Muscle of leg (tissue), 3 donors: ENCODE measurements at regions not wholly inside any gene's neighbourhood (a gene's known extent, or its start where the extent isn't known, plus 50 kb on each side); places are given as distances from the start of the nearest gene placed in this dataset.

ENCODE experiments used
- DNase-seq: peaks from one replicate; pipeline ENCODE4 v3.0.0; 2013
- H3K27ac ChIP-seq: one replicate; pipeline ENCODE4 v1.5.1; 2013; ENCODE audit warnings: mild to moderate bottlenecking, low read length, control low read depth
- H3K27me3 ChIP-seq: one replicate; pipeline ENCODE4 v1.6.1; 2013; ENCODE audit warnings: low read length; ENCODE audit not compliant: control insufficient read depth, insufficient read depth
- H3K36me3 ChIP-seq: one replicate; pipeline ENCODE4 v1.6.1; 2013; ENCODE audit warnings: low read length; ENCODE audit not compliant: control insufficient read depth, insufficient read depth
- H3K4me1 ChIP-seq: one replicate; pipeline ENCODE4 v1.6.1; 2013; ENCODE audit warnings: low read length; ENCODE audit not compliant: control insufficient read depth, insufficient read depth
- H3K4me3 ChIP-seq: one replicate; pipeline ENCODE4 v1.5.1; 2013; ENCODE audit warnings: low read length, control low read depth
- H3K9me3 ChIP-seq: replicated peaks from 2 replicates; pipeline ENCODE4 v1.6.1; 2013; ENCODE audit warnings: low read depth, low read length; ENCODE audit not compliant: control insufficient read depth
- WGBS: methylation state at CpG from one replicate; pipeline ENCODE4 v1.1.5; 2013; ENCODE audit warnings: missing lambda C conversion rate; ENCODE audit not compliant: insufficient coverage; 5-methylcytosine and 5-hydroxymethylcytosine counted together

DNA sequence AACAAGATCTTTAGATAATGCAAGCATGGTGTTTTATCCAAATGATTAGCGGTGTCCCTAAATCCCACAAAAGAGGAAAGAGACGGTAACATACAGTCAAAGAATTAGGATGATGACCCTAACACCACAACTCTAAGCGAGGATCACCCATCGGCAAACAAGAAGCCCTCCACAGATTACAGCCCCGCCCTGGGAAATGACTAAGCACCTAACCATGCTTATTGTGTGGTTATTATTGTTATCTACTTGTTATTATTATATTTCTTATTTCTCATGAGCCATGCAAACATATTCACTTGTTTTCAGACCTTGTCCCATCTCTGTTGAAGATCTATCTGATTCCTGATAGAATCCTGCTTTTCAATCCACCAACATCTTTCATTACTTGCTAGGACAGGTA lies 651.3 kb downstream of the NYAP2 start:
- no peak overlapping the region for H3K4me3 ChIP-seq
- no CpG with 5 or more reads among the region's 5 CpGs for WGBS
- H3K27ac ChIP-seq, result no peak overlapping the region
- no peak for DNase-seq
- H3K36me3 ChIP-seq, result no peaks in the 10 kb centered on the region
- H3K4me1 ChIP-seq, result no peaks in the 10 kb centered on the region
- no peaks in the 10 kb centered on the region for H3K27me3 ChIP-seq
- H3K9me3 ChIP-seq, result no peaks in the 10 kb centered on the region

DNA sequence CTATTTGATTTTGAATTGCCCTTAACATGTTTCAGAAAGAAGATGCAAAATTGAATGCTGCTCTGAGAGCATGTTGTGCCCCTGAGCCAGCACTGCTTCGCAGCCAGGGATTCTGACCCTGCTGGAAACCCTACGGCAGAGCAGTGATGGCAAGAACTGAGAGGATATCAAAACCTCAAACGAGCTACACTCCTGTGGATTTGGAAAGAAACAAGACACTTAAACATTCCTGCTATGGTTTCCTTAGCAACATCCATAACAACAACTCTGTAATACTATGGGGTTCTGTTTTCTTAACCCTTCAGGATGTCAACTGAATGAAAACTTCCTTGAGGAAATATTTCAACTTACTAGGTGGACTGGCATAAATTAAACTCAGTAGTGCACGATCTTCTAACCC lies 649.1 kb downstream of the NYAP2 start:
- Histone ChIP-seq H3K9me3 (no peaks in the 10 kb centered on the region), H3K4me1 (no peaks in the 10 kb centered on the region), H3K27me3 (no peaks in the 10 kb centered on the region), H3K36me3 (no peaks in the 10 kb centered on the region), H3K27ac (no peak overlapping the region), H3K4me3 (no peak overlapping the region)
- WGBS, result no CpG with 5 or more reads among the region's 4 CpGs
- peak; percentile 83 for DNase-seq

DNA sequence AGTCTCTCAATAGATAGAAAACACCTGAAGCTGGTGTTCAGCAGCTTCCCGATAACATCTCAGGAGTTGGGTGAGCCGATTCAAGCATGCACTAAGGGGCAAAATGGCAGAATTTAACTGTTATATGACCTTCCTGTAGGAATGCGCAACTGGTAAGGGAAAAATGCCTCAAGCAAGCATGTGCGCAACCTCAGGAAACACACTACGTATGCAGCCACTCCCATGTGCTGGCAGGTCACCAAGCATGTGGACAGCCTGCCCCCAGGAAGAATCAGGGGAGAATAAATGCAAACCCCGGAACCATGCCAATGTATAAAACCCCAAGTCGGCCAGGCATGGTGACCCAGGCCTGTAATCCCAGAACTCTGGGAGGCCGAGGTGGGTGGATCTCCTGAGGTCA lies 645.6 kb downstream of the NYAP2 start:
- WGBS, result 94% methylated on average over 7 of the region's 8 CpGs
- Histone ChIP-seq H3K27me3 (no peaks in the 10 kb centered on the region), H3K4me1 (no peaks in the 10 kb centered on the region), H3K36me3 (no peaks in the 10 kb centered on the region), H3K9me3 (no peaks in the 10 kb centered on the region), H3K4me3 (no peak overlapping the region), H3K27ac (no peak overlapping the region)
- DNase-seq, result no peak

DNA sequence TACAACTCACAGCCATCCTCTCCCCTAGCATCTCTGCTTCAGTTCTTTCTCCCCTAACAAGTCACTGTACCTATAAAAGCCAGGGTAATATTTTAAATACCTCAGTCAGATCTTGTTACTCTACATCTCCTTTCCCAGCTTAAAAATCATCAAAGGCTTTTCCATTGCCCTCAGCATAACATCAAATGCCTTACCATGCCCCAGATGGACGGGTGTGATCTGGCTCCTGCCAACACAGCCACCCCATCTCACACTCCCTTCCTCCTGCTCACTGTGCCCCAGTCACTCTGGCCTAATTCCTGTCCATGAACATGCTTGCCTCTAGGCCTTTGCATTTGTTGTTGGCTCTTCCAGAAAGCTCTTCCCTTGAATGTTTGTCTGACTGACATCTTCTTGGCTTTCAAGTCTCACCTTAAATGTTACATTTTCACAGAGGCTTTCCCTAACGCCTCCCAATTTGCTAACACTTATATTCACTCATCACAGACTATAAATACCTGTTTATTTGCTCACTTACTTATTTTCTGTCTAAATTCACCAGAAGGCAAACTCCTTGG lies 640.9 kb downstream of the NYAP2 start:
- H3K27me3 ChIP-seq, result no peaks in the 10 kb centered on the region
- no peak overlapping the region for H3K4me3 ChIP-seq
- no peaks in the 10 kb centered on the region for H3K36me3 ChIP-seq
- H3K4me1 ChIP-seq, result no peaks in the 10 kb centered on the region
- WGBS, result 90% methylated on average over 2 of the region's 2 CpGs
- no peak overlapping the region for H3K27ac ChIP-seq
- no peak for DNase-seq
- H3K9me3 ChIP-seq, result no peaks in the 10 kb centered on the region

DNA sequence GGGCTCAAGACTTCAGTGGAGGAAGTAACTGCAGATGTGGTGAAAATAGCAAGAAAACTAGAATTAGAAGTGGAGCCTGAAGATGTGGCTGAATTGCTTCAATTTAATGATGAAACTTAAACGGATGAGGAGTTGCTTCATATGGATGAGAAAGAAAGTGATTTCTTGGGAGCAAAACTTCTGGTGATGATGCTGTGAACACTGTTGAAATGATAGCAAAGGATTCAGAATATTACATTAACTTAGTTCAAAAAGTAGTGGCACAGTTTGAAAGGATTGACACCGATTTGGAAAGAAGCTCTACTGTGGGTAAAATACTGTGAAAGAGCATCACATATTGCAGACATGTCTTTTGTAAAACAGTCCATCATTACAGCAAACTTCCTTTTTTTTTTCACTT lies 638.0 kb downstream of the NYAP2 start:
- 83% methylated on average over 1 of the region's 2 CpGs for WGBS
- no peak overlapping the region for H3K27ac ChIP-seq
- DNase-seq, result no peak
- H3K4me1 ChIP-seq, result no peaks in the 10 kb centered on the region
- no peaks in the 10 kb centered on the region for H3K27me3 ChIP-seq
- no peak overlapping the region for H3K4me3 ChIP-seq
- H3K36me3 ChIP-seq, result no peaks in the 10 kb centered on the region
- no peaks in the 10 kb centered on the region for H3K9me3 ChIP-seq

DNA sequence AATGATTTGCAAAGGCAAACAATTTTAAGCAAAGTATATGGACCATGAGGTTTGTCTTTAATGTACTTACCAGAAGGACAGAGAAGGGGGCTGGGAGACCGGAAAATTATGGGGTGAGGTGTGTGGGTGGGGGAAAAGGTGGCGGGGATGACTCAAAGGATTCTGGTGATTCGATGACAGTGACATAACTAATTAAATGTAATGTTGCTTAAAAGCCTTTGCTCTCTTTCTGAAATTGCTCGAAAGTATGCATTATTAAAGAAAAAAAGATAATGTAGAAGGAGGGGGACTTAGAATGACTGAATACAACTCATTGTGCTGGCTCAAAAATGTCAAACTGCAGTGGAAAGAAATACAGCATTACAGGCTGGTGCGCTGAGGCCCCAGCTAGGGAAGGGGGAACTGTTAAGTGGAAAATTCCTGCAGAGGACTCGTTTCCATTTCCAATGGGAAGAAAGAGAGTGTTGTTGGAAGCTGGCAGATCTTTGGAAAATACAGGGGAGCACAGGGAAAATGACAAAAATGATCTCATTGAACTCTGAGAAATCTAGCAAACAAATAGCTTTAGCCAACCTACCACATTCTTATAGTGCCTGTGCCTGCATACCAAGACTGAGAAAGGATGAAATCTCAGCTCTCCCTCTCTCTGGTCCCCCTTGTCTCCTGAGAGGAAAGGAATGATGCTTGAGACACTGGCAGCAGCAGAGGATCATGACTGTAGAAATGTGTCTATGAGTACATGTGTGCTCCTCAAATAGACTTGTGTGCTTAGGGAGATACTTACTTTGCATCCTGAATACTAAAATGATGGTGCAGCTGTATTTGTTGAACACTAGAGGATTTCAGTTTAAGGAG lies 632.4 kb downstream of the NYAP2 start:
- peak overlapping the region; percentile 64 for H3K4me3 ChIP-seq

DNA sequence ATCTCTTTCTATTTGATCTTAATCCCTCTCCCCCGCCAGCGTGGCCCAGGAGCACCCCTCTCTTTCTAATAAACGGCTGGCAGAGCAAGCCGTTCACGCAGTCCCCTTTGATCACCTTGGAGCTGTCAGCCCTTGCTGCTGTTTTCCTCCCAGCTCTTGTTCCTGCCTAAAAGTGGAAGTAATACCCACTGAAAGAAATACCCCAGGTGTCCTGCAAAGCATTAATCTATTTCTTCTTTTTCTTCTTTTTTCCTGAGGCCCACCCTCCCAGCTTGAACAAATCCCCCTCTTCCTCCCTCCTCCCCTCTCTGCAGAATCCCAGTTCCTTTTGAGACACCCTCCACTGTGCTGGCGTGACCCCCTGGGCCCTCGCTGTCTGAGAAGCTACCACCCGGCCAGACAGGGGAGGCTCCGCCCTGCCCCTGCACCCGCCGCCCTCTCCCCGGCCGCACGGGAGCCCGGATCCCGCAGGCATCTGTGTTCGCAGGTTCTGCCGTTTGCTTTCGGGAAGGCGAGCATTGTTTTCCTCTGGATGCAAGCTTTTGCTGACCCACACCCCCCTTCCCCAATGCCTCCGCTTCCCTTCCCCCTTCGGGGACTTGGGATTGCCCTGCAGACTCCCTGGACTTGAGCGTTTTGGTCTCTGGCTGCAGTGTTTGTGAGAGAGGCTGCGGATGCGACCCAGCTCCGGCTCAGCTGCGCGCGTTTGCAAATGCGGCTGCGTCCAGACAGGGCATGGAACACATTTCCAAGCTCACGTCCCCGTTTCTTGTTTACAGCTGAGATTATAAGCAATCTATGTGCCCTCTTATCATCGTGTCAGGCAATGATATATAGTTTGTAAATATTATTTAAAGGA lies 631.5 kb downstream of the NYAP2 start:
- no peaks in the 10 kb centered on the region for H3K36me3 ChIP-seq
- peaks cover 14% of the 10 kb centered on the region for H3K4me1 ChIP-seq
- peak overlapping the region; percentile 64 for H3K4me3 ChIP-seq
- H3K27ac ChIP-seq, result peak overlapping the region; percentile 87
- WGBS, result under 1% methylated on average over 30 of the region's 34 CpGs
- no peaks in the 10 kb centered on the region for H3K27me3 ChIP-seq
- no peaks in the 10 kb centered on the region for H3K9me3 ChIP-seq
- DNase-seq, result peak; percentile 85

More for the DNA sequence above, 632.4 kb downstream of the NYAP2 start:
- Histone ChIP-seq H3K36me3 (no peaks in the 10 kb centered on the region), H3K4me1 (peaks cover 14% of the 10 kb centered on the region), H3K9me3 (no peaks in the 10 kb centered on the region), H3K27ac (peak overlapping the region; percentile 87), H3K27me3 (no peaks in the 10 kb centered on the region)
- 7% methylated on average over 4 of the region's 6 CpGs for WGBS
- peak; percentile 90 for DNase-seq

DNA sequence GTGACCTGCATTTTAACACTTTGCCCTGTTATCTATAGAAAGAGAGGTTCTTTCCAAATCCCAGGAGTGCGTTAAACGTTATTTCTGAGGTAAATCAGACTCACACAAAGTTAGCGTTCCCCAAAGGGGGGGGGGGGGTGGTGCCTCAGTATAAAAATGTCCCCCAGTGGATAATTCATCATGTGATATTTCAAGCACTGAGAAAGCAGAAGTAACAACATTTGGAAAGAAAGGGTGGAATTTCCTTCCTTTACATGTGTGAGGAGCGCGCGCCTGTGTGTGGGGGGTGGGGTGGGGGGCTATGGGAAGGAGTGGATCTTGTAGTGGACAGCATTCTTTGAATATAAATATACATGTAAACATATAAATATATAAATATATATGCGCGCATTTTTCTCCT lies 630.9 kb downstream of the NYAP2 start:
- Histone ChIP-seq H3K27me3 (no peaks in the 10 kb centered on the region), H3K9me3 (no peaks in the 10 kb centered on the region), H3K4me1 (peaks cover 14% of the 10 kb centered on the region), H3K27ac (peak overlapping the region; percentile 87), H3K36me3 (no peaks in the 10 kb centered on the region), H3K4me3 (peak overlapping the region; percentile 64)
- peak; percentile 25 for DNase-seq
- WGBS, result no CpG with 5 or more reads among the region's 8 CpGs

DNA sequence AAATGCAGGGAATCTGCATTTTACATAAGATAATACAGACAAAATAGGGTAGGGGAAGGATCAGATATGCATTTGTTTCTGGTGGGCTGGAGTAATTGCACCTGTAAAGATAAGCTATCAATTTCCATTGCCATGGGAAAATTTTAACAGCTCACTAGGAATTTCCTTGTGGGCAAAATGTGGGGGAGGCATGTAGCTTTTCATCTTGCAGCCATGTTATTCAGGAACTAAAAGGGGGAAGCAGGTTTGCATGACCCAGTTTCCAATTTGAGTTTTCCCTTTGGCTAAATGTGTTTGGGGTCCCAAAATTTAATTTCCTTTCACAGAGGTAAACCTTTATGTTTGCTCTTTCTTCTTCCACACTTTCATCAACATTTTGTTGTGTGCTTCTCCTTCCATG lies 624.4 kb downstream of the NYAP2 start:
- no peak overlapping the region for H3K4me3 ChIP-seq
- H3K36me3 ChIP-seq, result no peaks in the 10 kb centered on the region
- no peak for DNase-seq
- no peaks in the 10 kb centered on the region for H3K9me3 ChIP-seq
- no peak overlapping the region for H3K27ac ChIP-seq
- no peaks in the 10 kb centered on the region for H3K4me1 ChIP-seq
- no peaks in the 10 kb centered on the region for H3K27me3 ChIP-seq

DNA sequence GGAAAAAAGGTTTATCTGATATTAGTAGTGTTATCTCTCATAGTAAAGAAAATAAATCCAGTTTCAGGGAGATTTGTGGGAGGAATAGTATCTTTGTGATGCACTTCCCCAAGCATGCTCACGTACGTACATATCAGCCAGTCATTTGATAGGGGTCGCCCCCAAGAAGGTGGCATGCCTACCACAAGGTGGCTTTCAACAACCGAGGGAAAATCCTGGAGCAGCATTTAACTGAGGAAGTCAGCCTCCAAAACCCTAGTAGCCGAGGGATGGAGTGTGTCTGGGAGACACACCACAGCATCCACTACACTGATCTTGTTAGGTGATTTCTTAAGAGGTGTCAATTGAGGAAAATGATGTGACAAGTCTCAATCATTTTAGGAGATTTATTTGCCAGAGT lies 623.9 kb downstream of the NYAP2 start:
- no peak for DNase-seq
- Histone ChIP-seq H3K9me3 (peaks cover 3% of the 10 kb centered on the region), H3K27ac (no peak overlapping the region), H3K36me3 (no peaks in the 10 kb centered on the region), H3K4me1 (no peaks in the 10 kb centered on the region), H3K27me3 (no peaks in the 10 kb centered on the region), H3K4me3 (no peak overlapping the region)
- WGBS, result 80% methylated on average over 1 of the region's 5 CpGs
